ENCODE measurements at regions not wholly inside any gene's neighbourhood (a gene's known extent, or its start where the extent isn't known, plus 50 kb on each side); places are given as distances from the start of the nearest gene placed in this dataset.

GRCh38 chr9:99374793-99375192 lies 152.7 kb downstream of the SEC61B start:
- TF ChIP-seq, protein P1, sequence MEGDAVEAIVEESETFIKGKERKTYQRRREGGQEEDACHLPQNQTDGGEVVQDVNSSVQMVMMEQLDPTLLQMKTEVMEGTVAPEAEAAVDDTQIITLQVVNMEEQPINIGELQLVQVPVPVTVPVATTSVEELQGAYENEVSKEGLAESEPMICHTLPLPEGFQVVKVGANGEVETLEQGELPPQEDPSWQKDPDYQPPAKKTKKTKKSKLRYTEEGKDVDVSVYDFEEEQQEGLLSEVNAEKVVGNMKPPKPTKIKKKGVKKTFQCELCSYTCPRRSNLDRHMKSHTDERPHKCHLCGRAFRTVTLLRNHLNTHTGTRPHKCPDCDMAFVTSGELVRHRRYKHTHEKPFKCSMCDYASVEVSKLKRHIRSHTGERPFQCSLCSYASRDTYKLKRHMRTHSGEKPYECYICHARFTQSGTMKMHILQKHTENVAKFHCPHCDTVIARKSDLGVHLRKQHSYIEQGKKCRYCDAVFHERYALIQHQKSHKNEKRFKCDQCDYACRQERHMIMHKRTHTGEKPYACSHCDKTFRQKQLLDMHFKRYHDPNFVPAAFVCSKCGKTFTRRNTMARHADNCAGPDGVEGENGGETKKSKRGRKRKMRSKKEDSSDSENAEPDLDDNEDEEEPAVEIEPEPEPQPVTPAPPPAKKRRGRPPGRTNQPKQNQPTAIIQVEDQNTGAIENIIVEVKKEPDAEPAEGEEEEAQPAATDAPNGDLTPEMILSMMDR (IDR thresholded peaks at IDR 0.05) = no peak
- no peak for TF ChIP-seq POLR2A (IDR thresholded peaks at IDR 0.05)
